ENCODE measurements at regions not wholly inside any gene's neighbourhood (a gene's known extent, or its start where the extent isn't known, plus 50 kb on each side); places are given as distances from the start of the nearest gene placed in this dataset.

DNA sequence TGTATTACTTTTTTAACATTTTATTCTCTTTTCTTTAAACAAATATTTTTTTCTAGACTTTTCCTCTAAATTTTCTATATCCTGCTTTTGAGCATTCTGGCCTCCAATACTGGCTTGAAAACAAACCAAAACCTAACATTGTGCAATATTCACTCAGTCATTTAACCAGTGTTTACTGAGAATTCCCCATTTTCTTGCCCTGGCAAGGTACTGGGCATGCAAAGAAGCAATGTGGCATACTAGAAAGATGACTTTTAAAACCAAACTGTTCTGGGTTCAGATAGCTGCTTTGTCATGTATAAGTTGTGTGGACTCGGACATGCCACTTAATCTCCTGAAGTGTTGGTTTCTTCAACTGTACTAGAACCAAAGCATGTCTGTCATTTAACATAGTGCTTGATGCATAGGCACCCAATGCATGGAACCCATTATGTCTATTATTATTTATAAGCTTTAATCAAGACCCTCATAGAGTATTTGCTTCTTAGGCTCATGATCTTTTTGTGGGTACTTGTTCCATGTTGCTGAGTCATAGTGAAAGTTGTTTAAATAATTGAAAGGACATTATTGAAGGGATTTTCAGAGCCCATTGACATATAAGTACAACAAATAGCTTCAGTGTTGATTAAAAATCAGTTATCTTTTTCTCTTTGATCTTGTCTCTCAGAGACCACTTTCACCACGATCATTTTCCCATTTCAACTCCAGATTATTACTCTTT lies 185.4 kb upstream of the OSR1 start:
- intact Hi-C loops (cut with DNase I), result no loop called here
- DNase-seq, result no peak

DNA sequence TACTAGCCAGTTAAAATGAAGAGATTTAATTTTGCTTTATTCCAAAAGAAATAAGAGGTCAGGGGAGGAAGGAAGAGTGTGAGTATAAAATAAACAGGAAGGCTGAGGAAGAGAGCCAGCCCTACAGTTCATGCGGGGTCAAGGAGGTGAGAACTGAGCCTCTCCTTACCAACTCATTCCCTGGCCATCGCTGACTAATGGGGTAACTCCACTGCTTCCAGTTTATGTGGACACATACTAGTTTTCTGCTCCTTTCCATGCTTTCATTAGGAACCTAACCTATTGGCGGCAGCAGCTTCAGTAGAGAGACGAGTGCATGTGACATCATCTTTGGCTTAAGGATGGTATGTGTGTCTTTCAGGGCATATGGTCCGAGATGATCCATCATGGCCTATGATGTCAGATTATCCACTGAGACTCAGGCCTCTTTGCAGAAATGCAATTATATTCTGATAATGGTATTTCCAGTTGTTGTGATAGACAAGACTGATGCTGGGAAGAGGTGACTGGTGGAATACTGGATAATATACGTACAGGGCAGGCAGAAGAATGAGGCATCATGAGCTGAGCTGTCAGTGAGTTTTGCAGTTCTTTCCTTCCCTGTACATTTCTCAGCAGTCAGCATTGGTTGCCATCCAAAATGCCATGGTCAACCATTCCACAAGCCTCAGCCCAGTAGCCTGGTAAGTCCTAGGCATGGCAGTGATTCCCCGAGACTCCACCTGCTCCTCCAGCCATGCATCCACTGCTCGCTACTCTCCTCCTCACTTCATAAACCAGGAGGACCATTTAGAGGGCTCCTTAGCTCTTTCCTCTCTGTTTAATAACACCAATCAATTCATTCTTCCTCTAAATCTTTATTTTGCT lies 184.6 kb upstream of the OSR1 start:
- intact Hi-C loops (cut with DNase I), result no loop called here
- DNase-seq (no peak), ATAC-seq (no peak)
- Histone ChIP-seq H3K27ac (ENCODE audit: low read length) (peak overlapping the region; percentile 30), H3K4me1 (ENCODE audit: control insufficient read depth, insufficient read depth, low read length) (peaks cover 1% of the 10 kb centered on the region), H3K9me3 (ENCODE audit: control insufficient read depth, low read length) (no peaks in the 10 kb centered on the region), H3K4me3 (ENCODE audit: low read length) (no peak overlapping the region), H3K27me3 (ENCODE audit: control insufficient read depth, insufficient read depth) (no peaks in the 10 kb centered on the region)
- whole genome bisulfite sequencing, result 71% methylated on average over 8 of the region's 8 CpGs

More for the DNA sequence above, 185.4 kb upstream of the OSR1 start:
- H3K27ac ChIP-seq (ENCODE audit: low read length), result no peak overlapping the region
- H3K4me1 ChIP-seq (ENCODE audit: control insufficient read depth, insufficient read depth, low read length), result peaks cover 1% of the 10 kb centered on the region
- H3K4me3 ChIP-seq (ENCODE audit: low read length), result no peak overlapping the region
- H3K9me3 ChIP-seq (ENCODE audit: control insufficient read depth, low read length), result no peaks in the 10 kb centered on the region
- ATAC-seq, result no peak
- no peaks in the 10 kb centered on the region for H3K27me3 ChIP-seq (ENCODE audit: control insufficient read depth, insufficient read depth)
- WGBS, result 88% methylated on average over 2 of the region's 2 CpGs

GRCh38 chr2:19541884-19542283 lies 183.5 kb upstream of the OSR1 start:
- H3K4me1 ChIP-seq (ENCODE audit: control insufficient read depth, insufficient read depth, low read length), result peaks cover 1% of the 10 kb centered on the region
- H3K9me3 ChIP-seq (ENCODE audit: control insufficient read depth, low read length), result no peaks in the 10 kb centered on the region
- H3K4me3 ChIP-seq (ENCODE audit: low read length), result no peak overlapping the region
- WGBS, result 96% methylated on average over 4 of the region's 4 CpGs
- no peaks in the 10 kb centered on the region for H3K27me3 ChIP-seq (ENCODE audit: control insufficient read depth, insufficient read depth)
- intact Hi-C loops (cut with DNase I), result no loop called here
- H3K27ac ChIP-seq (ENCODE audit: low read length), result no peak overlapping the region
- ATAC-seq, result no peak
- DNase-seq, result no peak

DNA sequence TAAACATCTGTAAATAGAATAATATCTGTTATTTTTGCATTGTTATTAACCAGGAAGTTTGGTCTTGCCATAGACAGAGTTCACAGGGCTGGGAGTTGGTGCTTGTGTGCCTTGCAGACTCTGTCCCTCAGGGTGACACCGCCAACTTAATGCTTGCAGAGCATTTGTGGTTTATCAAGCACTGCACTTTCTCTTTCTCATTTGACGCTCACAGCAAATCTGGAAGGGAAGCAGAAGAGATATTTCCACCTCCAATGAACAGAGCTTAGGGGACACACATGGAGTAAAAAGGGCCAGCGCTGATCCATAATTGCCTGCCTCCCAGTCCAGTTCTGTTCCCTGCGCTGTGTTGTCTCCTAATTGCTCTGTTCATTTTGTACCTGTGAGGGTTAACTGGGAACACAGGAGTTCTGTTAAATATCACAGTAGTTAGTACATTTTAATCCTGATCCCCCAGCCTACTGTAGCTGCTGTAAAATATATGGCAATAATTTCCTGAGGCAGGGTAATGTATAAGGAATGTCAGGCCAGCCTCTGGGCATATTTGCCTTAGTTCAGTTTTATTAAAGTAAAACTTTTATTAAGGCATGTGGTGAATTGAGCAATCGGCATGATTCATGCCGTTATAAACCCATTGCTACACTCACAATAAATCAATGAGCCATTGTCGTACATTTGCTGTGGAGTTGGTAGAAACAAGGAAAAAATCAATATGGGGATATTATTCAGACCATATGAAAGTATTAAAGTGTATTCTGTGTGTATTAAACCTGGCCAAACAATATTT lies 182.5 kb upstream of the OSR1 start:
- 89% methylated on average over 7 of the region's 7 CpGs for WGBS
- ATAC-seq, result no peak
- DNase-seq, result no peak
- Histone ChIP-seq H3K4me3 (ENCODE audit: low read length) (no peak overlapping the region), H3K27me3 (ENCODE audit: control insufficient read depth, insufficient read depth) (no peaks in the 10 kb centered on the region), H3K4me1 (ENCODE audit: control insufficient read depth, insufficient read depth, low read length) (peaks cover 1% of the 10 kb centered on the region), H3K9me3 (ENCODE audit: control insufficient read depth, low read length) (no peaks in the 10 kb centered on the region), H3K27ac (ENCODE audit: low read length) (no peak overlapping the region)
- intact Hi-C loops (cut with DNase I), result no loop called here

- intact Hi-C loops (cut with DNase I), result no loop called here
- H3K27ac ChIP-seq (ENCODE audit: low read length), result no peak overlapping the region
- peaks cover 1% of the 10 kb centered on the region for H3K4me1 ChIP-seq (ENCODE audit: control insufficient read depth, insufficient read depth, low read length)
- WGBS, result 48% methylated on average over 7 of the region's 7 CpGs
- no peaks in the 10 kb centered on the region for H3K9me3 ChIP-seq (ENCODE audit: control insufficient read depth, low read length)
- no peak overlapping the region for H3K4me3 ChIP-seq (ENCODE audit: low read length)
- peak in 2 of 3 donors; percentile 21 to 56 for DNase-seq
- ATAC-seq, result peak; percentile 86 to 92
- H3K27me3 ChIP-seq (ENCODE audit: control insufficient read depth, insufficient read depth), result no peaks in the 10 kb centered on the region
These were observed 180.1 kb upstream of the OSR1 start for GRCh38 chr2:19538411-19538963.

GRCh38 chr2:19536136-19536535 lies 177.7 kb upstream of the OSR1 start:
- intact Hi-C loops (cut with DNase I), result no loop called here
- WGBS, result 72% methylated on average over 3 of the region's 3 CpGs
- Histone ChIP-seq H3K4me1 (ENCODE audit: control insufficient read depth, insufficient read depth, low read length) (no peaks in the 10 kb centered on the region), H3K27me3 (ENCODE audit: control insufficient read depth, insufficient read depth) (no peaks in the 10 kb centered on the region), H3K9me3 (ENCODE audit: control insufficient read depth, low read length) (no peaks in the 10 kb centered on the region), H3K4me3 (ENCODE audit: low read length) (no peak overlapping the region), H3K27ac (ENCODE audit: low read length) (no peak overlapping the region)
- no peak for ATAC-seq
- DNase-seq, result no peak

DNA sequence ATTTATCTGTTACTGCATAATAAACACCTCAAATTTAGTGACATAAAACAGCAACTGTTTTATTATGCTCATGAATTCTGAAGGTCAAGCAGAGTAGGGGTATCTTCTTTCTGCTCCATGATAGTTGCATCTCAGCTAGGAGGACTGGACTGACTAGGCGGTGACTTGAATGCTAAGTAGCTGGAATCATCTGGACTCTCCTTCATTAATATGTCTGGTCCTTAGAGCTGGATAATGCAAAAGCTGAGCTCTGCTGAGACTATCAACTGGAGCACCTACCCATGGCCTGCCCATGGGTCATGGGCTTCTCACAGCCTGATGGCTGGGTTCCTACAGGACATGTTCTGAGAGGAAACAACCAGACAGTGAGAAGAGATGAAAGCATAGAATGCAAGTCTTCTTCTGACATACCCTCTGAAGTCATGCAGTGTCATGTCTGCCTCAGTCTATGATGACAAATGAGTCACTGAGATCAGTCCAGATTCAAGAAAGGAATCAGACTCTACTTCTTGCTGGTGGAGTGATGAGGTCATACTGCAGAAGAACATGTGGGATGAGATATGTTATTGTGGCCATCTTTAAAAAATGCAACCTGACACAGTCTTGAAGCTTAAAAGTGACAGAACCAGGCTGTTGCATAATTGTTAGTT lies 174.2 kb upstream of the OSR1 start:
- Histone ChIP-seq H3K4me1 (ENCODE audit: control insufficient read depth, insufficient read depth, low read length) (no peaks in the 10 kb centered on the region), H3K9me3 (ENCODE audit: control insufficient read depth, low read length) (no peaks in the 10 kb centered on the region), H3K4me3 (ENCODE audit: low read length) (no peak overlapping the region), H3K27me3 (ENCODE audit: control insufficient read depth, insufficient read depth) (no peaks in the 10 kb centered on the region), H3K27ac (ENCODE audit: low read length) (no peak overlapping the region)
- ATAC-seq (no peak), DNase-seq (no peak)
- intact Hi-C loops (cut with DNase I), result no loop called here
- WGBS, result 100% methylated on average over 1 of the region's 1 CpG

GRCh38 chr2:19529677-19530076 lies 171.3 kb upstream of the OSR1 start:
- Histone ChIP-seq H3K27me3 (ENCODE audit: control insufficient read depth, insufficient read depth) (no peaks in the 10 kb centered on the region), H3K4me3 (ENCODE audit: low read length) (no peak overlapping the region), H3K9me3 (ENCODE audit: control insufficient read depth, low read length) (no peaks in the 10 kb centered on the region), H3K4me1 (ENCODE audit: control insufficient read depth, insufficient read depth, low read length) (no peaks in the 10 kb centered on the region), H3K27ac (ENCODE audit: low read length) (no peak overlapping the region)
- no peak for ATAC-seq
- WGBS, result 83% methylated on average over 3 of the region's 3 CpGs
- intact Hi-C loops (cut with DNase I), result no loop called here
- DNase-seq, result no peak

DNA sequence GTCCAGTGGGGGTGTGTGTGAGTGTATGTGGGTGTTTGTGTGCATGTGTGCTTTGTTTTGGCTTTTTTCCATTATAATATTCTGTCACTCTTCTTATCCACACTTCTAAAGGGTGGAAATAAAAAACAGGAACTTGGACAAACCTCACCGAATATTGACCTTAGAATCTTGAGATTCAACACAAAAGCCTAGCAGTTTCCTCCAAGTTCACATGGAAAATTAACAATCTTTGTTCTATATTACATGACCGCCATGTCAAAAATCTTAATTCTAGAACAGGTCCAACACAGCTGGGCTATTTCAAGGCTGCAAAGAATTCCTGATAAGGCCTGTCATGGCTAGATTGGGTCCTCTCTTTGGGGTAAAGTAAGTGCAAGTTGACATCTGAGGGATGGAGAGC lies 169.3 kb upstream of the OSR1 start:
- H3K27me3 ChIP-seq (ENCODE audit: control insufficient read depth, insufficient read depth), result no peaks in the 10 kb centered on the region
- intact Hi-C loops (cut with DNase I), result no loop called here
- DNase-seq (no peak), ATAC-seq (no peak)
- no peaks in the 10 kb centered on the region for H3K9me3 ChIP-seq (ENCODE audit: control insufficient read depth, low read length)
- H3K27ac ChIP-seq (ENCODE audit: low read length), result no peak overlapping the region
- no peaks in the 10 kb centered on the region for H3K4me1 ChIP-seq (ENCODE audit: control insufficient read depth, insufficient read depth, low read length)
- no peak overlapping the region for H3K4me3 ChIP-seq (ENCODE audit: low read length)
- 57% methylated on average over 2 of the region's 2 CpGs for WGBS

- Histone ChIP-seq H3K4me1 (ENCODE audit: control insufficient read depth, insufficient read depth, low read length) (no peaks in the 10 kb centered on the region), H3K27me3 (ENCODE audit: control insufficient read depth, insufficient read depth) (no peaks in the 10 kb centered on the region), H3K4me3 (ENCODE audit: low read length) (no peak overlapping the region), H3K27ac (ENCODE audit: low read length) (no peak overlapping the region), H3K9me3 (ENCODE audit: control insufficient read depth, low read length) (no peaks in the 10 kb centered on the region)
- 34% methylated on average over 2 of the region's 2 CpGs for WGBS
- no peak for ATAC-seq
- intact Hi-C loops (cut with DNase I), result no loop called here
- DNase-seq, result no peak
These were observed 166.9 kb upstream of the OSR1 start for GRCh38 chr2:19525313-19525712.

Data from right cardiac atrium (tissue), 5 donors.